ENCODE measurements at regions not wholly inside any gene's neighbourhood (a gene's known extent, or its start where the extent isn't known, plus 50 kb on each side); places are given as distances from the start of the nearest gene placed in this dataset.
A peak's percentile ranks its signal among the peaks of the same experiment; 100 is the strongest.

DNA sequence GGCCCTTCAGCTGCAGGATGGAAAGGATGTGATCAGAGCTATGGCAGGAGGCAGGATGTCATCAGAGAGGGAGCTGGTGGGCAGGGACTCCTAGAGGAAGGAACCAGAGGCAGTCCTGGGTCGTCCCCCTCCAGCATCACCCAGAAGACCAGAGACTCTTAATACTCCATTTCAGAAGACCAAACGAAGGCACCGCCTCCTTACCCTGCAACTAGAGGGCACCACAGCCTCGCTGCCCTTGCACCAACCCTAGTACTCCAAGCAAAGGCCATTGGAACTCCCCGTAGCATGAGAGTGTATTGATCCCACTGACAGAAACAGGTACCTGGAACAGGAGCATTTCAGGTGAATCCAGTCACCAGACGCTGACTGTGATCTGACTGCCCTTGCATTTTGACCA is 598.1 kb downstream of the NPHP4 start:
- Mint-ChIP-seq H3K4me3 (no peak overlapping the region), H3K27me3 (ENCODE audit: low read depth) (peaks cover 12% of the 10 kb centered on the region), H3K4me1 (no peaks in the 10 kb centered on the region), H3K36me3 (peaks cover 84% of the 10 kb centered on the region), H3K9me3 (peaks cover 91% of the 10 kb centered on the region), H3K27ac (no peak overlapping the region)
- TF ChIP-seq GTF2I (CRISPR knock-in tag; conservative IDR thresholded peaks at IDR 0.05) = no peak
- no peak for TF ChIP-seq MYBL2 (CRISPR knock-in tag; IDR thresholded peaks at IDR 0.05)
- TF ChIP-seq CBFB (CRISPR knock-in tag; IDR thresholded peaks at IDR 0.05; ENCODE audit: low read depth) = no peak
- TF ChIP-seq, protein P1, sequence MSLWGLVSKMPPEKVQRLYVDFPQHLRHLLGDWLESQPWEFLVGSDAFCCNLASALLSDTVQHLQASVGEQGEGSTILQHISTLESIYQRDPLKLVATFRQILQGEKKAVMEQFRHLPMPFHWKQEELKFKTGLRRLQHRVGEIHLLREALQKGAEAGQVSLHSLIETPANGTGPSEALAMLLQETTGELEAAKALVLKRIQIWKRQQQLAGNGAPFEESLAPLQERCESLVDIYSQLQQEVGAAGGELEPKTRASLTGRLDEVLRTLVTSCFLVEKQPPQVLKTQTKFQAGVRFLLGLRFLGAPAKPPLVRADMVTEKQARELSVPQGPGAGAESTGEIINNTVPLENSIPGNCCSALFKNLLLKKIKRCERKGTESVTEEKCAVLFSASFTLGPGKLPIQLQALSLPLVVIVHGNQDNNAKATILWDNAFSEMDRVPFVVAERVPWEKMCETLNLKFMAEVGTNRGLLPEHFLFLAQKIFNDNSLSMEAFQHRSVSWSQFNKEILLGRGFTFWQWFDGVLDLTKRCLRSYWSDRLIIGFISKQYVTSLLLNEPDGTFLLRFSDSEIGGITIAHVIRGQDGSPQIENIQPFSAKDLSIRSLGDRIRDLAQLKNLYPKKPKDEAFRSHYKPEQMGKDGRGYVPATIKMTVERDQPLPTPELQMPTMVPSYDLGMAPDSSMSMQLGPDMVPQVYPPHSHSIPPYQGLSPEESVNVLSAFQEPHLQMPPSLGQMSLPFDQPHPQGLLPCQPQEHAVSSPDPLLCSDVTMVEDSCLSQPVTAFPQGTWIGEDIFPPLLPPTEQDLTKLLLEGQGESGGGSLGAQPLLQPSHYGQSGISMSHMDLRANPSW (CRISPR knock-in tag; conservative IDR thresholded peaks at IDR 0.05; ENCODE audit: low read depth) = no peak
- TF ChIP-seq, protein P2, sequence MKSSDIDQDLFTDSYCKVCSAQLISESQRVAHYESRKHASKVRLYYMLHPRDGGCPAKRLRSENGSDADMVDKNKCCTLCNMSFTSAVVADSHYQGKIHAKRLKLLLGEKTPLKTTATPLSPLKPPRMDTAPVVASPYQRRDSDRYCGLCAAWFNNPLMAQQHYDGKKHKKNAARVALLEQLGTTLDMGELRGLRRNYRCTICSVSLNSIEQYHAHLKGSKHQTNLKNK (CRISPR knock-in tag; IDR thresholded peaks at IDR 0.05) = no peak
- TF ChIP-seq TP53 (CRISPR knock-in tag; IDR thresholded peaks at IDR 0.05) = no peak
- no peak for TF ChIP-seq ATF3 (CRISPR knock-in tag; conservative IDR thresholded peaks at IDR 0.05)
- no peak for ATAC-seq
- DNase-seq (ENCODE audit: low spot score) = peak; percentile 11
- ChIA-PET POLR2A (no interaction called here), CTCF (no interaction called here)

GRCh38 chr1:5393603-5394002 is 598.6 kb downstream of the NPHP4 start:
- Mint-ChIP-seq H3K27me3 (ENCODE audit: low read depth) (peaks cover 12% of the 10 kb centered on the region), H3K4me3 (no peak overlapping the region), H3K27ac (no peak overlapping the region), H3K4me1 (no peaks in the 10 kb centered on the region), H3K36me3 (peaks cover 84% of the 10 kb centered on the region), H3K9me3 (peaks cover 90% of the 10 kb centered on the region)
- DNase-seq (ENCODE audit: low spot score) = no peak
- CTCF ChIA-PET = no interaction called here
- no peak for ATAC-seq
- TF ChIP-seq HMGXB4 (CRISPR knock-in tag; IDR thresholded peaks at IDR 0.05) (no peak), TP53 (CRISPR knock-in tag; IDR thresholded peaks at IDR 0.05) (no peak), CBFB (CRISPR knock-in tag; IDR thresholded peaks at IDR 0.05; ENCODE audit: low read depth) (no peak), JAZF1 (CRISPR knock-in tag; IDR thresholded peaks at IDR 0.05) (no peak), ZNF425 (CRISPR knock-in tag; conservative IDR thresholded peaks at IDR 0.05) (no peak), ESRRA (CRISPR knock-in tag; IDR thresholded peaks at IDR 0.05; ENCODE audit: borderline replicate concordance) (no peak), ZSCAN18 (CRISPR knock-in tag; IDR thresholded peaks at IDR 0.05) (no peak), ZNF396 (CRISPR knock-in tag; IDR thresholded peaks at IDR 0.05; ENCODE audit: borderline replicate concordance) (no peak), PRRX2 (CRISPR knock-in tag; IDR thresholded peaks at IDR 0.05) (no peak)
- TF ChIP-seq, protein P3, sequence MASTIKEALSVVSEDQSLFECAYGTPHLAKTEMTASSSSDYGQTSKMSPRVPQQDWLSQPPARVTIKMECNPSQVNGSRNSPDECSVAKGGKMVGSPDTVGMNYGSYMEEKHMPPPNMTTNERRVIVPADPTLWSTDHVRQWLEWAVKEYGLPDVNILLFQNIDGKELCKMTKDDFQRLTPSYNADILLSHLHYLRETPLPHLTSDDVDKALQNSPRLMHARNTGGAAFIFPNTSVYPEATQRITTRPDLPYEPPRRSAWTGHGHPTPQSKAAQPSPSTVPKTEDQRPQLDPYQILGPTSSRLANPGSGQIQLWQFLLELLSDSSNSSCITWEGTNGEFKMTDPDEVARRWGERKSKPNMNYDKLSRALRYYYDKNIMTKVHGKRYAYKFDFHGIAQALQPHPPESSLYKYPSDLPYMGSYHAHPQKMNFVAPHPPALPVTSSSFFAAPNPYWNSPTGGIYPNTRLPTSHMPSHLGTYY (CRISPR knock-in tag; IDR thresholded peaks at IDR 0.05) = no peak
- TF ChIP-seq, protein P4, sequence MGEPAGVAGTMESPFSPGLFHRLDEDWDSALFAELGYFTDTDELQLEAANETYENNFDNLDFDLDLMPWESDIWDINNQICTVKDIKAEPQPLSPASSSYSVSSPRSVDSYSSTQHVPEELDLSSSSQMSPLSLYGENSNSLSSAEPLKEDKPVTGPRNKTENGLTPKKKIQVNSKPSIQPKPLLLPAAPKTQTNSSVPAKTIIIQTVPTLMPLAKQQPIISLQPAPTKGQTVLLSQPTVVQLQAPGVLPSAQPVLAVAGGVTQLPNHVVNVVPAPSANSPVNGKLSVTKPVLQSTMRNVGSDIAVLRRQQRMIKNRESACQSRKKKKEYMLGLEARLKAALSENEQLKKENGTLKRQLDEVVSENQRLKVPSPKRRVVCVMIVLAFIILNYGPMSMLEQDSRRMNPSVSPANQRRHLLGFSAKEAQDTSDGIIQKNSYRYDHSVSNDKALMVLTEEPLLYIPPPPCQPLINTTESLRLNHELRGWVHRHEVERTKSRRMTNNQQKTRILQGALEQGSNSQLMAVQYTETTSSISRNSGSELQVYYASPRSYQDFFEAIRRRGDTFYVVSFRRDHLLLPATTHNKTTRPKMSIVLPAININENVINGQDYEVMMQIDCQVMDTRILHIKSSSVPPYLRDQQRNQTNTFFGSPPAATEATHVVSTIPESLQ (CRISPR knock-in tag; IDR thresholded peaks at IDR 0.05) = no peak
- POLR2A ChIA-PET = no interaction called here

Data from WTC11 (cell line).